HUDEP-2 (cell line): ENCODE measurements at regions not wholly inside any gene's neighbourhood (a gene's known extent, or its start where the extent isn't known, plus 50 kb on each side); places are given as distances from the start of the nearest gene placed in this dataset.

Source experiments
- DNase-seq, 76 experiments: peaks; one replicate each; lab custom pipeline; 2025; ENCODE audit not compliant: unreplicated experiment in 76 of 76; lab: John Stamatoyannopoulos, UW

- DNase-seq: no peak
Measured at GRCh38 chr1:184141361-184141880, 89.9 kb downstream of the TSEN15 start.

GRCh38 chr1:184143449-184143848 is 91.9 kb downstream of the TSEN15 start:
- DNase-seq: no peak

GRCh38 chr1:184145083-184145482 is 93.6 kb downstream of the TSEN15 start:
- DNase-seq: no peak

GRCh38 chr1:184146202-184146601 is 94.7 kb downstream of the TSEN15 start:
- DNase-seq: no peak

- no peak for DNase-seq
Measured at GRCh38 chr1:184150776-184151531, 99.4 kb downstream of the TSEN15 start.

GRCh38 chr1:184152434-184152898 is 100.9 kb downstream of the TSEN15 start:
- no peak for DNase-seq

GRCh38 chr1:184152974-184153373 is 101.4 kb downstream of the TSEN15 start:
- DNase-seq: no peak

GRCh38 chr1:184153731-184154130 is 102.2 kb downstream of the TSEN15 start:
- no peak for DNase-seq

- DNase-seq: no peak
Measured at GRCh38 chr1:184156521-184157393, 105.2 kb downstream of the TSEN15 start.

- no peak for DNase-seq
Measured at GRCh38 chr1:184157394-184157742, 105.8 kb downstream of the TSEN15 start.

GRCh38 chr1:184158896-184159681 is 107.6 kb downstream of the TSEN15 start:
- DNase-seq: no peak

GRCh38 chr1:184160236-184160635 is 108.7 kb downstream of the TSEN15 start:
- DNase-seq: no peak

GRCh38 chr1:184161071-184161698 is 109.7 kb downstream of the TSEN15 start:
- DNase-seq: no peak

GRCh38 chr1:184162281-184162680 is 110.8 kb downstream of the TSEN15 start:
- no peak for DNase-seq

GRCh38 chr1:184163674-184164465 is 112.3 kb downstream of the TSEN15 start:
- no peak for DNase-seq

- no peak for DNase-seq
Measured at GRCh38 chr1:184164536-184164935, 113.0 kb downstream of the TSEN15 start.

GRCh38 chr1:184166485-184166884 is 115.0 kb downstream of the TSEN15 start:
- DNase-seq: no peak

- DNase-seq: no peak
Measured at GRCh38 chr1:184167352-184167751, 115.8 kb downstream of the TSEN15 start.

GRCh38 chr1:184170719-184171118 is 119.2 kb downstream of the TSEN15 start:
- no peak for DNase-seq

- DNase-seq: no peak
Measured at GRCh38 chr1:184176058-184176457, 124.5 kb downstream of the TSEN15 start.
